ENCODE measurements at regions not wholly inside any gene's neighbourhood (a gene's known extent, or its start where the extent isn't known, plus 50 kb on each side); places are given as distances from the start of the nearest gene placed in this dataset.

DNA sequence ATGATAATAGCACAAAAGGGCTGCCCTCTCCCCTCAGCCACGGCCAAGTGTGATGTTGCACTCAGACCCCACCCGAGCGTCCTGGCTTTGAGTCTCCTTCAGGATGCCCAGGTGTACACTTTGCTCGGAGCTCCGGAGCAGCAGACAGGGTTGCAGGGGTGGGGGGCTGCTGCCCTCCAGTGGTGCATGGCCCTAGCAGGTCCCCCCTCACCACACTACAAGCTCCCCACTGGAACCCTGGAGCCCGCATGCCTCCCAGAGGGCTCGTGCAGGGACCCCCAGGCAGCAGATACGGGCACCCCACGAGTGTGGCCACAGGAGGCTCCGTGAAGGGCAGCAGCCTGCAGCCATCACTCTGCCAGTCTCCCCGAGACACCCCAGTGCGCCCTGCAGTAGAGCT, 69.9 kb upstream of the C14orf180 start:
- TF ChIP-seq POLR2A (IDR thresholded peaks at IDR 0.05) (no peak), POLR2AphosphoS5 (IDR thresholded peaks at IDR 0.05) (no peak)
- TF ChIP-seq, protein P1, sequence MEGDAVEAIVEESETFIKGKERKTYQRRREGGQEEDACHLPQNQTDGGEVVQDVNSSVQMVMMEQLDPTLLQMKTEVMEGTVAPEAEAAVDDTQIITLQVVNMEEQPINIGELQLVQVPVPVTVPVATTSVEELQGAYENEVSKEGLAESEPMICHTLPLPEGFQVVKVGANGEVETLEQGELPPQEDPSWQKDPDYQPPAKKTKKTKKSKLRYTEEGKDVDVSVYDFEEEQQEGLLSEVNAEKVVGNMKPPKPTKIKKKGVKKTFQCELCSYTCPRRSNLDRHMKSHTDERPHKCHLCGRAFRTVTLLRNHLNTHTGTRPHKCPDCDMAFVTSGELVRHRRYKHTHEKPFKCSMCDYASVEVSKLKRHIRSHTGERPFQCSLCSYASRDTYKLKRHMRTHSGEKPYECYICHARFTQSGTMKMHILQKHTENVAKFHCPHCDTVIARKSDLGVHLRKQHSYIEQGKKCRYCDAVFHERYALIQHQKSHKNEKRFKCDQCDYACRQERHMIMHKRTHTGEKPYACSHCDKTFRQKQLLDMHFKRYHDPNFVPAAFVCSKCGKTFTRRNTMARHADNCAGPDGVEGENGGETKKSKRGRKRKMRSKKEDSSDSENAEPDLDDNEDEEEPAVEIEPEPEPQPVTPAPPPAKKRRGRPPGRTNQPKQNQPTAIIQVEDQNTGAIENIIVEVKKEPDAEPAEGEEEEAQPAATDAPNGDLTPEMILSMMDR (IDR thresholded peaks at IDR 0.05), result no peak

Data from breast epithelium (tissue), 3 donors.